ENCODE measurements at regions not wholly inside any gene's neighbourhood (a gene's known extent, or its start where the extent isn't known, plus 50 kb on each side); places are given as distances from the start of the nearest gene placed in this dataset.

GRCh38 chr18:27778441-27778840 lies 398.5 kb downstream of the CDH2 start:
- TF ChIP-seq EZH2 (IDR thresholded peaks at IDR 0.05; ENCODE audit: borderline replicate concordance, low read length), result no peak
- TF ChIP-seq, protein P1, sequence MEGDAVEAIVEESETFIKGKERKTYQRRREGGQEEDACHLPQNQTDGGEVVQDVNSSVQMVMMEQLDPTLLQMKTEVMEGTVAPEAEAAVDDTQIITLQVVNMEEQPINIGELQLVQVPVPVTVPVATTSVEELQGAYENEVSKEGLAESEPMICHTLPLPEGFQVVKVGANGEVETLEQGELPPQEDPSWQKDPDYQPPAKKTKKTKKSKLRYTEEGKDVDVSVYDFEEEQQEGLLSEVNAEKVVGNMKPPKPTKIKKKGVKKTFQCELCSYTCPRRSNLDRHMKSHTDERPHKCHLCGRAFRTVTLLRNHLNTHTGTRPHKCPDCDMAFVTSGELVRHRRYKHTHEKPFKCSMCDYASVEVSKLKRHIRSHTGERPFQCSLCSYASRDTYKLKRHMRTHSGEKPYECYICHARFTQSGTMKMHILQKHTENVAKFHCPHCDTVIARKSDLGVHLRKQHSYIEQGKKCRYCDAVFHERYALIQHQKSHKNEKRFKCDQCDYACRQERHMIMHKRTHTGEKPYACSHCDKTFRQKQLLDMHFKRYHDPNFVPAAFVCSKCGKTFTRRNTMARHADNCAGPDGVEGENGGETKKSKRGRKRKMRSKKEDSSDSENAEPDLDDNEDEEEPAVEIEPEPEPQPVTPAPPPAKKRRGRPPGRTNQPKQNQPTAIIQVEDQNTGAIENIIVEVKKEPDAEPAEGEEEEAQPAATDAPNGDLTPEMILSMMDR (conservative IDR thresholded peaks at IDR 0.05 in 1 of 2, IDR thresholded peaks at IDR 0.05 in 1 of 2; ENCODE audit: extremely low read depth in 1 of 2, insufficient read depth in 1 of 2, low read depth in 1 of 2, low read length in 2 of 2), result peak; percentile 45 to 78

Measured in mammary epithelial cell (primary cell).